OCI-LY1 (cell line): ENCODE measurements at regions not wholly inside any gene's neighbourhood (a gene's known extent, or its start where the extent isn't known, plus 50 kb on each side); places are given as distances from the start of the nearest gene placed in this dataset.

Experiments
- H2AFZ ChIP-seq: fragments of 200-600 bp; sonication (generic), shearing (Covaris generic); 2 replicates; pipeline ENCODE4 v1.6.0; 2014; ENCODE audit warnings: antibody characterized with exemption, mild to moderate bottlenecking, low read length
- H3F3A ChIP-seq: fragments of 200-600 bp; sonication (generic), shearing (Covaris generic); 2 replicates; pipeline ENCODE4 v1.6.0; 2014; ENCODE audit warnings: mild to moderate bottlenecking, antibody characterized with exemption, low read length, moderate library complexity; ENCODE audit not compliant: insufficient read depth
- H3K27ac ChIP-seq: fragments of 200-600 bp; sonication (generic); 2 replicates; pipeline ENCODE4 v1.5.1; 2014; ENCODE audit warnings: low read length, mixed run types, mild to moderate bottlenecking, low read depth; ENCODE audit not compliant: poor library complexity, severe bottlenecking
- H3K27me3 ChIP-seq: fragments of 200-600 bp; sonication (generic); 2 replicates; pipeline ENCODE4 v1.6.0; 2014; ENCODE audit warnings: antibody characterized with exemption, mild to moderate bottlenecking, low read length, moderate library complexity; ENCODE audit not compliant: insufficient read depth
- H3K36me3 ChIP-seq: fragments of 200-600 bp; sonication (generic); 2 replicates; pipeline ENCODE4 v1.6.1; 2014; ENCODE audit warnings: mild to moderate bottlenecking, antibody characterized with exemption, low read length, moderate library complexity, mixed read lengths; ENCODE audit not compliant: insufficient read depth
- H3K4me1 ChIP-seq: fragments of 200-600 bp; sonication (generic); 2 replicates; pipeline ENCODE4 v1.5.1; 2014; ENCODE audit warnings: mild to moderate bottlenecking, low read length, moderate library complexity; ENCODE audit not compliant: insufficient read depth, severe bottlenecking
- H3K4me2 ChIP-seq: fragments of 200-600 bp; sonication (generic), shearing (Covaris generic); 2 replicates; pipeline ENCODE4 v1.6.1; 2014; ENCODE audit warnings: low read length
- H3K4me3 ChIP-seq: fragments of 200-600 bp; sonication (generic); 2 replicates; pipeline ENCODE4 v1.5.1; 2014; ENCODE audit warnings: low read length, low read depth, mild to moderate bottlenecking, mixed read lengths; ENCODE audit not compliant: poor library complexity, severe bottlenecking
- H3K79me2 ChIP-seq: fragments of 200-600 bp; shearing (Covaris generic); 2 replicates; pipeline ENCODE4 v1.6.1; 2016; ENCODE audit warnings: mixed run types, low read length, mixed read lengths; ENCODE audit not compliant: insufficient read depth
- H3K9ac ChIP-seq: fragments of 200-600 bp; sonication (generic), shearing (Covaris generic); 2 replicates; pipeline ENCODE4 v1.6.1; 2014; ENCODE audit warnings: mild to moderate bottlenecking, low read length, mixed read lengths
- H3K9me2 ChIP-seq: fragments of 200-600 bp; sonication (generic), shearing (Covaris generic); 2 replicates; pipeline ENCODE4 v1.6.1; 2014; ENCODE audit warnings: low read depth, mild to moderate bottlenecking, low read length, mixed read lengths
- H3K9me3 ChIP-seq: fragments of 200-600 bp; shearing (Covaris generic); 2 replicates; pipeline ENCODE4 v1.6.1; 2014; ENCODE audit warnings: low read length, mixed read lengths
- H4K20me1 ChIP-seq: fragments of 200-600 bp; sonication (generic), shearing (Covaris generic); 2 replicates; pipeline ENCODE4 v1.6.0; 2016; ENCODE audit warnings: mild to moderate bottlenecking, low read length; ENCODE audit not compliant: insufficient read depth
- EZH2 ChIP-seq: fragments of 200-600 bp; sonication (generic), shearing (Covaris generic); IDR thresholded peaks from 2 replicates; pipeline ENCODE4 v1.8.0; 2017; ENCODE audit warnings: borderline replicate concordance, mixed run types, mild to moderate bottlenecking, antibody characterized with exemption, low read length, moderate library complexity, mixed read lengths
- TF ChIP-seq, protein P1 (sequence below): fragments of 200-600 bp; sonication (generic), shearing (Covaris generic); IDR thresholded peaks from 2 replicates; pipeline ENCODE4 v1.5.1; 2017; ENCODE audit warnings: mild to moderate bottlenecking, antibody characterized with exemption, low read length, moderate library complexity, mixed read lengths

DNA sequence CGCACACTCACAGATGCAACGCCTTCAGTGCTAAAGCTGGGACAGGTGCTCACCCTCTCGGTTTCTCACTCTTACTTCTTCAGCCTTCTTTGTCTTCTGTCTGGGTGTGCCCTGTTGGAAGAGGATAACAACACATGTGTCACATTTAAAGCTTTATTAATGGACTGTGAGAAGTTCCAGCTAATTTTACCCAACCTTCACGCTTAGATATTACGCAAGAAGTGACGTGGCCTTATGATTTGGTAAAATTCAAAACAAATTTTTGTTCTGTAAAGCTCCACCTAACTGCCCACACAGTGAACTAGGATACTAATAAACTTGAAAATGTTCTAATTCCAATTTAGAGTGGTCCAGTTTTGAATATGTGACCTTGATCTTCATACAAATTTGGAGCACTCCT is 66.7 kb upstream of the LRCH1 start:
- Histone ChIP-seq H3K4me3 (no peak overlapping the region), H3K4me2 (no peak overlapping the region), H3K36me3 (no peaks in the 10 kb centered on the region), H3K27me3 (no peaks in the 10 kb centered on the region), H4K20me1 (no peaks in the 10 kb centered on the region), H3K9ac (no peak overlapping the region), H3K4me1 (no peaks in the 10 kb centered on the region), H2AFZ (no peak overlapping the region), H3K9me3 (peaks cover 13% of the 10 kb centered on the region; the same call in 1 of the 2 replicates), H3K27ac (no peak overlapping the region), H3K79me2 (no peaks in the 10 kb centered on the region), H3K9me2 (no peaks in the 10 kb centered on the region), H3F3A (no peaks in the 10 kb centered on the region)
- TF ChIP-seq, protein P1, sequence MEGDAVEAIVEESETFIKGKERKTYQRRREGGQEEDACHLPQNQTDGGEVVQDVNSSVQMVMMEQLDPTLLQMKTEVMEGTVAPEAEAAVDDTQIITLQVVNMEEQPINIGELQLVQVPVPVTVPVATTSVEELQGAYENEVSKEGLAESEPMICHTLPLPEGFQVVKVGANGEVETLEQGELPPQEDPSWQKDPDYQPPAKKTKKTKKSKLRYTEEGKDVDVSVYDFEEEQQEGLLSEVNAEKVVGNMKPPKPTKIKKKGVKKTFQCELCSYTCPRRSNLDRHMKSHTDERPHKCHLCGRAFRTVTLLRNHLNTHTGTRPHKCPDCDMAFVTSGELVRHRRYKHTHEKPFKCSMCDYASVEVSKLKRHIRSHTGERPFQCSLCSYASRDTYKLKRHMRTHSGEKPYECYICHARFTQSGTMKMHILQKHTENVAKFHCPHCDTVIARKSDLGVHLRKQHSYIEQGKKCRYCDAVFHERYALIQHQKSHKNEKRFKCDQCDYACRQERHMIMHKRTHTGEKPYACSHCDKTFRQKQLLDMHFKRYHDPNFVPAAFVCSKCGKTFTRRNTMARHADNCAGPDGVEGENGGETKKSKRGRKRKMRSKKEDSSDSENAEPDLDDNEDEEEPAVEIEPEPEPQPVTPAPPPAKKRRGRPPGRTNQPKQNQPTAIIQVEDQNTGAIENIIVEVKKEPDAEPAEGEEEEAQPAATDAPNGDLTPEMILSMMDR: no peak
- no peak for TF ChIP-seq EZH2

DNA sequence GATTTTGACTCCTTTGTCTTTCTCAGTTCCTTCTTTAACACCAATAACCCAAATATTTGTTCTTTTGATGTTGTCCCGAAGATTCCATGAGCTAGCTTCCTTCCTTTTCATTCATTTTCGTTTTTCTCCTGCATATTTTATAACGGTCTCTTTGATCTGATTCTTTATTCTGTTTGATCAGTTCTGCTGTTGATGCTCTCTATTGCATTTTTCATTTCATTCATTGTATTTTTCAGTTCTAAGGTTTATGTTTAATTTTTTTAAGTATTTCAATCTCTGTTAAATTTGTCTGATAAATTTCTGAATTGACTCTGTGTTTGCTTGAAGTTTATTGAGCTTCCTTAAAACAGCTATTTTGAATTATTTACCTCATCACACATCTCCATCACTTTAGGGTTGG is 68.4 kb upstream of the LRCH1 start:
- H3K4me1 ChIP-seq: no peaks in the 10 kb centered on the region
- H3K79me2 ChIP-seq: no peaks in the 10 kb centered on the region
- no peak overlapping the region for H3K4me2 ChIP-seq
- no peaks in the 10 kb centered on the region for H4K20me1 ChIP-seq
- H3F3A ChIP-seq: no peaks in the 10 kb centered on the region
- H3K27me3 ChIP-seq: no peaks in the 10 kb centered on the region
- H3K9ac ChIP-seq: no peak overlapping the region
- no peaks in the 10 kb centered on the region for H3K9me2 ChIP-seq
- no peak for TF ChIP-seq EZH2
- TF ChIP-seq, protein P1: no peak
- H3K36me3 ChIP-seq: no peaks in the 10 kb centered on the region
- peaks cover 13% of the 10 kb centered on the region; the same call in 1 of the 2 replicates for H3K9me3 ChIP-seq
- H3K27ac ChIP-seq: no peak overlapping the region
- no peak overlapping the region for H2AFZ ChIP-seq
- H3K4me3 ChIP-seq: no peak overlapping the region

- H2AFZ ChIP-seq: no peak overlapping the region
- H3K9ac ChIP-seq: no peak overlapping the region
- H3F3A ChIP-seq: no peaks in the 10 kb centered on the region
- no peaks in the 10 kb centered on the region for H4K20me1 ChIP-seq
- H3K27ac ChIP-seq: no peak overlapping the region
- H3K9me3 ChIP-seq: peaks cover 13% of the 10 kb centered on the region; the same call in 1 of the 2 replicates
- H3K9me2 ChIP-seq: no peaks in the 10 kb centered on the region
- no peak overlapping the region for H3K4me2 ChIP-seq
- no peaks in the 10 kb centered on the region for H3K27me3 ChIP-seq
- H3K4me1 ChIP-seq: no peaks in the 10 kb centered on the region
- no peaks in the 10 kb centered on the region for H3K36me3 ChIP-seq
- H3K4me3 ChIP-seq: no peak overlapping the region
- no peaks in the 10 kb centered on the region for H3K79me2 ChIP-seq
- TF ChIP-seq EZH2: no peak
- TF ChIP-seq, protein P1: no peak
Observed at GRCh38 chr13:46481166-46481565, 71.8 kb upstream of the LRCH1 start.
